A673 (cell line): ENCODE measurements at regions not wholly inside any gene's neighbourhood (a gene's known extent, or its start where the extent isn't known, plus 50 kb on each side); places are given as distances from the start of the nearest gene placed in this dataset.

Source experiments
- CTCF ChIP-seq: fragments of 300-800, 200-600 bp; sonication (generic); conservative IDR thresholded peaks from 2 replicates; pipeline ENCODE4 v1.5.1; 2017; ENCODE audit warnings: low read depth, mild to moderate bottlenecking, antibody characterized with exemption, low read length, moderate library complexity, mixed read lengths
- EZH2 ChIP-seq: fragments of 200-600 bp; sonication (generic); IDR thresholded peaks from 2 replicates; pipeline ENCODE4 v1.6.1; 2017; ENCODE audit warnings: borderline replicate concordance, low read depth, mild to moderate bottlenecking, mixed read lengths, antibody characterized with exemption, low read length; ENCODE audit not compliant: poor library complexity, severe bottlenecking

- no peak for TF ChIP-seq CTCF
- no peak for TF ChIP-seq EZH2
Observed at GRCh38 chr5:109998726-109999125, 309.0 kb downstream of the MAN2A1 start.
